Calu3 (cell line): ENCODE measurements at regions not wholly inside any gene's neighbourhood (a gene's known extent, or its start where the extent isn't known, plus 50 kb on each side); places are given as distances from the start of the nearest gene placed in this dataset.

Source experiments
- BruUV-seq: library from RNA; stranded (reverse); fragments of 400-500 nt; replicated peaks from 2 replicates; lab custom pipeline; 2021; lab: Mats Ljungman, UMichigan
- CTCF ChIA-PET: fragments of 300-600 bp; sonication (Branson Sonifier 250); formaldehyde crosslinking; loops from one replicate; lab custom pipeline; 2022; ENCODE audit warnings: antibody characterized with exemption; lab: Charles Lee
- DNase-seq: peaks from one replicate; pipeline ENCODE4 v3.0.0; 2022
- H3K27ac Mint-ChIP-seq: one replicate; pipeline ENCODE4 v1.8.0; 2022; ENCODE audit warnings: mixed read lengths; ENCODE audit not compliant: unreplicated experiment
- H3K27me3 Mint-ChIP-seq: one replicate; pipeline ENCODE4 v1.8.0; 2022; ENCODE audit warnings: mixed read lengths; ENCODE audit not compliant: unreplicated experiment
- H3K36me3 Mint-ChIP-seq: one replicate; pipeline ENCODE4 v1.8.0; 2022; ENCODE audit warnings: mild to moderate bottlenecking, moderate library complexity, mixed read lengths; ENCODE audit not compliant: insufficient read depth, unreplicated experiment
- H3K4me1 Mint-ChIP-seq: one replicate; pipeline ENCODE4 v1.8.0; 2022; ENCODE audit warnings: mild to moderate bottlenecking, low read depth, mixed read lengths; ENCODE audit not compliant: unreplicated experiment
- H3K4me3 Mint-ChIP-seq: one replicate; pipeline ENCODE4 v1.8.0; 2022; ENCODE audit warnings: mild to moderate bottlenecking, low read depth, moderate library complexity, mixed read lengths; ENCODE audit not compliant: unreplicated experiment
- H3K9me3 Mint-ChIP-seq: one replicate; pipeline ENCODE4 v1.8.0; 2022; ENCODE audit warnings: low read depth, mixed read lengths; ENCODE audit not compliant: unreplicated experiment
- CTCF ChIP-seq: fragments of 200-600 bp; IDR thresholded peaks from one replicate; pipeline ENCODE4 v1.8.0; 2022; ENCODE audit warnings: antibody characterized with exemption; ENCODE audit not compliant: unreplicated experiment
- intact Hi-C: fragments of 100-400 bp; cut with micrococcal nuclease; formaldehyde crosslinking; loops from one replicate; pipeline ENCODE4 v1.10.0; 2022; ENCODE audit not compliant: unreplicated experiment

GRCh38 chr13:84649853-84650252 lies 767.6 kb upstream of the SLITRK1 start:
- Mint-ChIP-seq H3K27ac (no peak overlapping the region), H3K36me3 (no peaks in the 10 kb centered on the region), H3K4me3 (no peak overlapping the region), H3K27me3 (no peaks in the 10 kb centered on the region), H3K9me3 (peaks cover 3% of the 10 kb centered on the region), H3K4me1 (no peaks in the 10 kb centered on the region)
- intact Hi-C loops = no loop called here
- no TSS peak for BruUV-seq
- DNase-seq = no peak
- no peak for TF ChIP-seq CTCF
- CTCF ChIA-PET = no interaction called here

- no peaks in the 10 kb centered on the region for H3K27me3 Mint-ChIP-seq
- TF ChIP-seq CTCF = no peak
- H3K4me3 Mint-ChIP-seq = no peak overlapping the region
- CTCF ChIA-PET = no interaction called here
- intact Hi-C loops = no loop called here
- H3K27ac Mint-ChIP-seq = no peak overlapping the region
- H3K36me3 Mint-ChIP-seq = no peaks in the 10 kb centered on the region
- peaks cover 3% of the 10 kb centered on the region for H3K9me3 Mint-ChIP-seq
- BruUV-seq = no TSS peak
- H3K4me1 Mint-ChIP-seq = no peaks in the 10 kb centered on the region
- no peak for DNase-seq
Measured at GRCh38 chr13:84648069-84648640, 765.9 kb upstream of the SLITRK1 start.

GRCh38 chr13:84646957-84647356 lies 764.7 kb upstream of the SLITRK1 start:
- no TSS peak for BruUV-seq
- no peaks in the 10 kb centered on the region for H3K27me3 Mint-ChIP-seq
- TF ChIP-seq CTCF = no peak
- H3K36me3 Mint-ChIP-seq = no peaks in the 10 kb centered on the region
- H3K4me3 Mint-ChIP-seq = no peak overlapping the region
- no peak overlapping the region for H3K27ac Mint-ChIP-seq
- no peak for DNase-seq
- CTCF ChIA-PET = no interaction called here
- H3K9me3 Mint-ChIP-seq = peaks cover 2% of the 10 kb centered on the region
- intact Hi-C loops = no loop called here
- no peaks in the 10 kb centered on the region for H3K4me1 Mint-ChIP-seq

- Mint-ChIP-seq H3K36me3 (no peaks in the 10 kb centered on the region), H3K27me3 (no peaks in the 10 kb centered on the region), H3K4me1 (no peaks in the 10 kb centered on the region), H3K9me3 (no peaks in the 10 kb centered on the region), H3K27ac (no peak overlapping the region), H3K4me3 (no peak overlapping the region)
- CTCF ChIA-PET = no interaction called here
- intact Hi-C loops = no loop called here
- TF ChIP-seq CTCF = no peak
- no peak for DNase-seq
- no TSS peak for BruUV-seq
Measured at GRCh38 chr13:84645196-84646012, 763.1 kb upstream of the SLITRK1 start.
